ENCODE measurements at regions not wholly inside any gene's neighbourhood (a gene's known extent, or its start where the extent isn't known, plus 50 kb on each side); places are given as distances from the start of the nearest gene placed in this dataset.
"Not testable (repeated sequence)": the region's sequence is repeated elsewhere in the genome, so short reads cannot be mapped to it uniquely, and the experiment has no call there.

GRCh38 chr13:109315481-109315880 is 470.9 kb downstream of the IRS2 start:
- Histone ChIP-seq H3K4me3 (no peak overlapping the region), H3K9me3 (replicated peaks) (no peaks in the 10 kb centered on the region), H3K4me1 (no peaks in the 10 kb centered on the region), H3K27ac (no peak overlapping the region), H3K36me3 (no peaks in the 10 kb centered on the region), H3K27me3 (no peaks in the 10 kb centered on the region)
- DNase-seq = no peak

GRCh38 chr13:109314101-109314500 is 472.3 kb downstream of the IRS2 start:
- Histone ChIP-seq H3K4me1 (no peaks in the 10 kb centered on the region), H3K36me3 (no peaks in the 10 kb centered on the region), H3K27me3 (no peaks in the 10 kb centered on the region), H3K9me3 (replicated peaks) (no peaks in the 10 kb centered on the region), H3K27ac (no peak overlapping the region), H3K4me3 (no peak overlapping the region)
- no peak for DNase-seq

GRCh38 chr13:109312399-109312798 is 474.0 kb downstream of the IRS2 start:
- H3K9me3 ChIP-seq (replicated peaks) = no peaks in the 10 kb centered on the region
- no peaks in the 10 kb centered on the region for H3K27me3 ChIP-seq
- no peak overlapping the region for H3K4me3 ChIP-seq
- no peak for DNase-seq
- no peaks in the 10 kb centered on the region for H3K36me3 ChIP-seq
- no peak overlapping the region for H3K27ac ChIP-seq
- no peaks in the 10 kb centered on the region for H3K4me1 ChIP-seq

- H3K4me1 ChIP-seq; H3K4me3 ChIP-seq; H3K36me3 ChIP-seq; H3K27me3 ChIP-seq; DNase-seq; H3K27ac ChIP-seq; H3K9me3 ChIP-seq (replicated peaks): not testable (repeated sequence)
Observed at GRCh38 chr13:109311431-109311976, 474.9 kb downstream of the IRS2 start.

- Histone ChIP-seq H3K27ac (no peak overlapping the region), H3K9me3 (replicated peaks) (no peaks in the 10 kb centered on the region), H3K4me3 (no peak overlapping the region), H3K4me1 (no peaks in the 10 kb centered on the region), H3K36me3 (no peaks in the 10 kb centered on the region), H3K27me3 (no peaks in the 10 kb centered on the region; the same call in 1 of the 2 replicates)
- DNase-seq = no peak
Observed at GRCh38 chr13:109309625-109310363, 476.6 kb downstream of the IRS2 start.

- Histone ChIP-seq H3K36me3 (no peaks in the 10 kb centered on the region), H3K27me3 (no peaks in the 10 kb centered on the region; the same call in 1 of the 2 replicates), H3K4me1 (no peaks in the 10 kb centered on the region), H3K27ac (no peak overlapping the region), H3K9me3 (replicated peaks) (no peaks in the 10 kb centered on the region), H3K4me3 (no peak overlapping the region)
- no peak for DNase-seq
Observed at GRCh38 chr13:109307027-109307426, 479.4 kb downstream of the IRS2 start.

- H3K4me1 ChIP-seq = no peaks in the 10 kb centered on the region
- peak; percentile 4 for DNase-seq
- no peak overlapping the region for H3K27ac ChIP-seq
- H3K4me3 ChIP-seq = no peak overlapping the region
- no peaks in the 10 kb centered on the region for H3K36me3 ChIP-seq
- no peaks in the 10 kb centered on the region for H3K9me3 ChIP-seq (replicated peaks)
- H3K27me3 ChIP-seq = no peaks in the 10 kb centered on the region
Observed at GRCh38 chr13:109301726-109302125, 484.7 kb downstream of the IRS2 start.

GRCh38 chr13:109301276-109301675 is 485.1 kb downstream of the IRS2 start:
- H3K4me1 ChIP-seq = no peaks in the 10 kb centered on the region
- H3K27ac ChIP-seq = no peak overlapping the region
- no peak overlapping the region for H3K4me3 ChIP-seq
- no peaks in the 10 kb centered on the region for H3K9me3 ChIP-seq (replicated peaks)
- no peaks in the 10 kb centered on the region for H3K36me3 ChIP-seq
- no peaks in the 10 kb centered on the region for H3K27me3 ChIP-seq
- no peak for DNase-seq

GRCh38 chr13:109297628-109298027 is 488.8 kb downstream of the IRS2 start:
- Histone ChIP-seq H3K4me1 (no peaks in the 10 kb centered on the region), H3K27me3 (no peaks in the 10 kb centered on the region), H3K27ac (no peak overlapping the region), H3K4me3 (no peak overlapping the region), H3K9me3 (replicated peaks) (no peaks in the 10 kb centered on the region; the same call in 1 of the 2 replicates), H3K36me3 (no peaks in the 10 kb centered on the region)
- no peak for DNase-seq

- H3K36me3 ChIP-seq = no peaks in the 10 kb centered on the region
- no peaks in the 10 kb centered on the region; the same call in 1 of the 2 replicates for H3K9me3 ChIP-seq (replicated peaks)
- H3K27ac ChIP-seq = no peak overlapping the region
- no peaks in the 10 kb centered on the region for H3K4me1 ChIP-seq
- H3K4me3 ChIP-seq = no peak overlapping the region
- no peak for DNase-seq
- H3K27me3 ChIP-seq = no peaks in the 10 kb centered on the region
Observed at GRCh38 chr13:109293166-109293565, 493.2 kb downstream of the IRS2 start.

GRCh38 chr13:109288151-109288709 is 498.2 kb downstream of the IRS2 start:
- Histone ChIP-seq H3K9me3 (replicated peaks) (no peaks in the 10 kb centered on the region), H3K27me3 (no peaks in the 10 kb centered on the region), H3K36me3 (no peaks in the 10 kb centered on the region), H3K27ac (no peak overlapping the region), H3K4me1 (no peaks in the 10 kb centered on the region), H3K4me3 (no peak overlapping the region)
- no peak for DNase-seq

- no peaks in the 10 kb centered on the region for H3K36me3 ChIP-seq
- no peaks in the 10 kb centered on the region for H3K9me3 ChIP-seq (replicated peaks)
- DNase-seq = no peak
- no peaks in the 10 kb centered on the region for H3K4me1 ChIP-seq
- no peak overlapping the region for H3K4me3 ChIP-seq
- H3K27ac ChIP-seq = no peak overlapping the region
- H3K27me3 ChIP-seq = no peaks in the 10 kb centered on the region
Observed at GRCh38 chr13:109287553-109287952, 498.8 kb downstream of the IRS2 start.

- H3K27me3 ChIP-seq = no peaks in the 10 kb centered on the region
- H3K4me1 ChIP-seq = no peaks in the 10 kb centered on the region
- DNase-seq = no peak
- H3K4me3 ChIP-seq = no peak overlapping the region
- no peaks in the 10 kb centered on the region for H3K9me3 ChIP-seq (replicated peaks)
- H3K36me3 ChIP-seq = no peaks in the 10 kb centered on the region
- H3K27ac ChIP-seq = no peak overlapping the region
Observed at GRCh38 chr13:109285586-109285985, 500.8 kb downstream of the IRS2 start.

- Histone ChIP-seq H3K36me3 (no peaks in the 10 kb centered on the region), H3K9me3 (replicated peaks) (no peaks in the 10 kb centered on the region)
Observed at GRCh38 chr13:109281903-109282635, 504.3 kb downstream of the IRS2 start.

More at GRCh38 chr13:109281903-109282635, 504.3 kb downstream of the IRS2 start:
- Histone ChIP-seq H3K4me1 (no peaks in the 10 kb centered on the region), H3K27ac (no peak overlapping the region), H3K27me3 (no peaks in the 10 kb centered on the region), H3K4me3 (no peak overlapping the region)
- DNase-seq = no peak
